H1 (cell line): ENCODE measurements at regions not wholly inside any gene's neighbourhood (a gene's known extent, or its start where the extent isn't known, plus 50 kb on each side); places are given as distances from the start of the nearest gene placed in this dataset.

Source experiments
- CTCF ChIP-seq, 3 experiments: IDR thresholded peaks; 1 replicate in 2 of 3; 2 replicates in 1 of 3; pipeline versions ENCODE4 v1.5.1 to v1.6.1; 2011; ENCODE audit warnings: low read length in 3 of 3, mild to moderate bottlenecking in 3 of 3, inconsistent platforms in 2 of 3, low read depth in 1 of 3, moderate library complexity in 1 of 3; ENCODE audit not compliant: insufficient read depth in 1 of 3; ENCODE audit errors: control extremely low read depth in 1 of 3
- RAD21 ChIP-seq, 2 experiments: IDR thresholded peaks in 1 of 2; conservative IDR thresholded peaks in 1 of 2; 2 replicates each; pipeline ENCODE4 v1.6.1; 2011; ENCODE audit warnings: low read depth in 2 of 2, low read length in 2 of 2, improper control_type of control experiment in 1 of 2, inconsistent platforms in 1 of 2, mild to moderate bottlenecking in 1 of 2, moderate library complexity in 1 of 2
- SAP30 ChIP-seq: fragments of 300-600 bp; sonication (generic); IDR thresholded peaks from 2 replicates; pipeline ENCODE4 v1.7.1; 2012; ENCODE audit warnings: low read length, moderate library complexity, mild to moderate bottlenecking, inconsistent platforms; ENCODE audit not compliant: insufficient read depth, insufficient replicate concordance
- TCF12 ChIP-seq: IDR thresholded peaks from 2 replicates; pipeline ENCODE4 v1.6.1; 2011; ENCODE audit warnings: low read depth, mild to moderate bottlenecking, low read length

- TF ChIP-seq CTCF (IDR thresholded peaks at IDR 0.05; ENCODE audit: control extremely low read depth in 1 of 3, insufficient read depth in 1 of 3, low read depth in 1 of 3, low read length in 3 of 3) = no peak
- TF ChIP-seq TCF12 = no peak
- TF ChIP-seq SAP30 = no peak
- TF ChIP-seq RAD21 (IDR thresholded peaks at IDR 0.05 in 1 of 2, conservative IDR thresholded peaks at IDR 0.05 in 1 of 2; ENCODE audit: low read depth in 2 of 2, low read length in 2 of 2) = no peak
These were observed 183.0 kb downstream of the THBS2 start for GRCh38 chr6:169070506-169071176.
